ENCODE measurements at regions not wholly inside any gene's neighbourhood (a gene's known extent, or its start where the extent isn't known, plus 50 kb on each side); places are given as distances from the start of the nearest gene placed in this dataset.

DNA sequence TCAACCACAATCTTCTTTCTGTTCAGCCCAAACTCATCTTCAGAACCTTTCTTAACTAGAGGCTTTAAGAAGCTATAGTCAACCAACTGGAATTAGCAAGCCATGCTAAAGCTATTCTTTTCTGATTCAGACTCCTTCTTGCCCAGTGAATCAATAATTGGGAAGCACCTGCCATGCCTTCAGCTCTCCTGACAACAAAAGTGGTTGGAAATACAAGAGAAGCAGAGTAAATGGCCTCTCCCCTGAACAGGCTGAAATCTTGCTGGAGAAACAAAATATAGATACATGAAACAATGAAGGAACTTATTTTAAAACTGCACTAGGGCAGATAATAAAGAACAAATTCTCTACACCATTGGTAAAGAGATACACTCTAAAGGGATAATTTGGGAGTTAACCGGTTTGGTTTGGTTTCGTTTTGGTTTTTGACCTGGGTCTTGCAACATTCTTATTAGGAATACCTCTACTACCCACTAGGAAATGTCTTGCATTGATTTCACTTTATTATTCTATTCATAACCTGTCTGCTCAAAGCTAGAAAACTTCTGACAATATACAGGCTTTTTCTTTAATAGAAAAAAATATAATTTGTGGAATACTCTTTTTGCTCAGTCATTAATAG, 173.6 kb upstream of the DYNLRB2 start:
- Histone ChIP-seq H4K8ac (ENCODE audit: low read length) (no peak overlapping the region), H3K79me1 (replicated peaks; ENCODE audit: low read length, poor library complexity, severe bottlenecking) (no peaks in the 10 kb centered on the region), H3K9ac (ENCODE audit: low read length) (no peak overlapping the region), H3K27me3 (ENCODE audit: control insufficient read depth in 1 of 2, insufficient read depth in 1 of 2, low read length in 2 of 2) (peaks cover 0 to 10% of the 10 kb centered on the region in 2 experiments), H3K4me3 (ENCODE audit: insufficient read depth in 1 of 2, low read depth in 1 of 2, low read length in 2 of 2) (no peak overlapping the region), H2BK120ac (ENCODE audit: low read depth, low read length) (no peak overlapping the region), H2BK15ac (ENCODE audit: low read depth, poor library complexity, severe bottlenecking) (no peak overlapping the region), H3K18ac (ENCODE audit: low read depth in 1 of 2, low read length in 2 of 2) (no peak overlapping the region), H3K23ac (ENCODE audit: low read length in 2 of 2) (no peak overlapping the region), H4K91ac (ENCODE audit: low read length) (no peak overlapping the region), H2AK5ac (ENCODE audit: low read length, severe bottlenecking) (no peak overlapping the region), H2AFZ (ENCODE audit: low read depth, low read length) (no peak overlapping the region), H3K4me2 (ENCODE audit: low read length, poor library complexity, severe bottlenecking) (no peak overlapping the region), H3K9me3 (ENCODE audit: control insufficient read depth, low read length) (no peaks in the 10 kb centered on the region), H3K14ac (ENCODE audit: low read length in 2 of 2) (no peak overlapping the region), H3K4ac (ENCODE audit: low read depth in 1 of 2, low read length in 2 of 2) (no peak overlapping the region), H3K27ac (ENCODE audit: low read length, poor library complexity, severe bottlenecking) (no peak overlapping the region), H2BK12ac (ENCODE audit: low read length in 2 of 2) (no peak overlapping the region), H2BK5ac (ENCODE audit: low read depth, low read length, poor library complexity, severe bottlenecking) (no peak overlapping the region), H3K36me3 (ENCODE audit: control insufficient read depth in 1 of 2, insufficient read depth in 2 of 2, low read depth in 1 of 2, low read length in 2 of 2) (no peaks in the 10 kb centered on the region), H3K4me1 (ENCODE audit: control insufficient read depth, insufficient read depth, low read depth, low read length) (peaks cover 3% of the 10 kb centered on the region)
- 90% methylated on average over 2 of the region's 2 CpGs for WGBS
- no peak for DNase-seq

DNA sequence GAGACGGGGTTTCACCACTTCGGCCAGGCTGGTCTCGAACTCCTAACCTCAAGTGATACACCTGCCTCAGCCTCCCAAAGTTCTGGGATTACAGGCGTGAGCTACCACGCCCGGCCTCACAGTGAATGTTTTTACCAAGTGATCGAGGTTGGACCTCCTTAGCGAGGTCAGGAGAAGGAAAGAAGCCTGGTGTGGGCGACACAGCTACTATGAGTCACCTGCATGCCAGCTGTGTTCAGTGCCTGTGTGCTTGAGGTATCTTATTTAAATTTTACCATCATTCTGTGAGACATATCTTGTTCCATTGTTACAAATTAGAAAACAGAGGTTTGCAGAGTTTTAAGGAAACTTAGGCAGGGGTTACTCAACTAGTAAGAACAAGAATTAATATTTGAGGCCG, 174.8 kb upstream of the DYNLRB2 start:
- peaks cover 3% of the 10 kb centered on the region for H3K4me1 ChIP-seq (ENCODE audit: control insufficient read depth, insufficient read depth, low read depth, low read length)
- H4K8ac ChIP-seq (ENCODE audit: low read length), result no peak overlapping the region
- H3K9me3 ChIP-seq (ENCODE audit: control insufficient read depth, low read length), result no peaks in the 10 kb centered on the region
- no peak overlapping the region for H2BK5ac ChIP-seq (ENCODE audit: low read depth, low read length, poor library complexity, severe bottlenecking)
- no peak overlapping the region for H2AK5ac ChIP-seq (ENCODE audit: low read length, severe bottlenecking)
- H3K36me3 ChIP-seq (ENCODE audit: control insufficient read depth in 1 of 2, insufficient read depth in 2 of 2, low read depth in 1 of 2, low read length in 2 of 2), result no peaks in the 10 kb centered on the region
- no peak overlapping the region for H2BK15ac ChIP-seq (ENCODE audit: low read depth, poor library complexity, severe bottlenecking)
- H2BK120ac ChIP-seq (ENCODE audit: low read depth, low read length), result no peak overlapping the region
- DNase-seq, result no peak
- peaks cover 0 to 16% of the 10 kb centered on the region in 2 experiments for H3K27me3 ChIP-seq (ENCODE audit: control insufficient read depth in 1 of 2, insufficient read depth in 1 of 2, low read length in 2 of 2)
- H3K79me1 ChIP-seq (replicated peaks; ENCODE audit: low read length, poor library complexity, severe bottlenecking), result no peaks in the 10 kb centered on the region
- H3K14ac ChIP-seq (ENCODE audit: low read length in 2 of 2), result no peak overlapping the region
- H3K23ac ChIP-seq (ENCODE audit: low read length in 2 of 2), result no peak overlapping the region
- H3K4ac ChIP-seq (ENCODE audit: low read depth in 1 of 2, low read length in 2 of 2), result no peak overlapping the region
- H4K91ac ChIP-seq (ENCODE audit: low read length), result no peak overlapping the region
- H3K4me3 ChIP-seq (ENCODE audit: insufficient read depth in 1 of 2, low read depth in 1 of 2, low read length in 2 of 2), result no peak overlapping the region
- 91% methylated on average over 8 of the region's 10 CpGs for WGBS
- no peak overlapping the region for H3K18ac ChIP-seq (ENCODE audit: low read depth in 1 of 2, low read length in 2 of 2)
- no peak overlapping the region for H3K9ac ChIP-seq (ENCODE audit: low read length)
- no peak overlapping the region for H3K4me2 ChIP-seq (ENCODE audit: low read length, poor library complexity, severe bottlenecking)
- H3K27ac ChIP-seq (ENCODE audit: low read length, poor library complexity, severe bottlenecking), result no peak overlapping the region
- H2AFZ ChIP-seq (ENCODE audit: low read depth, low read length), result no peak overlapping the region
- H2BK12ac ChIP-seq (ENCODE audit: low read length in 2 of 2), result no peak overlapping the region

DNA sequence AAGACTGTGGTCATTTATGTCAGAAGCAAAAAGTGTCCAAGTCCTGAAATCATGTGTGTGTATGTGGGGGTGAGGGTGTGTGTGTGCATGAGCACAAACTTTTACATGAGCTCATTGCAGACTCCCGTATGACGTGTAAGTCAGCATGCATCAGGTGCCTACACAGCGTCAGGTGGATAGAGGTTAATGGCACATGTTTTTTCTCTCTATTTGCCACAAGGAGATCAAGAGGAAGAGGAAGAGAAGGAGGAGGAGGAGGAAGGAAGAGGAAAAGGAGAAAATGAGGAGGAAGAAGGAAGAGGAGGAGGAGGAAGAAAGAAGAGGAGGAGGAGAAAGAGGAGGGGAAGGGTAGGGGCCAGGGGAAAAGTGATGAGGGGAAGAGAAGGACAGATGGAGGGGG, 178.0 kb upstream of the DYNLRB2 start:
- Histone ChIP-seq H2AK5ac (ENCODE audit: low read length, severe bottlenecking) (no peak overlapping the region), H3K23ac (ENCODE audit: low read length in 2 of 2) (no peak overlapping the region), H3K4ac (ENCODE audit: low read depth in 1 of 2, low read length in 2 of 2) (no peak overlapping the region), H3K36me3 (ENCODE audit: control insufficient read depth in 1 of 2, insufficient read depth in 2 of 2, low read depth in 1 of 2, low read length in 2 of 2) (no peaks in the 10 kb centered on the region), H3K27ac (ENCODE audit: low read length, poor library complexity, severe bottlenecking) (no peak overlapping the region), H3K27me3 (ENCODE audit: control insufficient read depth in 1 of 2, insufficient read depth in 1 of 2, low read length in 2 of 2) (peaks cover 0 to 16% of the 10 kb centered on the region in 2 experiments), H3K79me1 (replicated peaks; ENCODE audit: low read length, poor library complexity, severe bottlenecking) (no peaks in the 10 kb centered on the region), H2BK12ac (ENCODE audit: low read length in 2 of 2) (no peak overlapping the region), H3K4me2 (ENCODE audit: low read length, poor library complexity, severe bottlenecking) (no peak overlapping the region), H3K9ac (ENCODE audit: low read length) (no peak overlapping the region), H3K4me3 (ENCODE audit: insufficient read depth in 1 of 2, low read depth in 1 of 2, low read length in 2 of 2) (no peak overlapping the region), H2BK15ac (ENCODE audit: low read depth, poor library complexity, severe bottlenecking) (no peak overlapping the region), H4K8ac (ENCODE audit: low read length) (no peak overlapping the region), H2BK120ac (ENCODE audit: low read depth, low read length) (no peak overlapping the region), H3K18ac (ENCODE audit: low read depth in 1 of 2, low read length in 2 of 2) (no peak overlapping the region), H3K9me3 (ENCODE audit: control insufficient read depth, low read length) (no peaks in the 10 kb centered on the region), H2BK5ac (ENCODE audit: low read depth, low read length, poor library complexity, severe bottlenecking) (no peak overlapping the region), H3K4me1 (ENCODE audit: control insufficient read depth, insufficient read depth, low read depth, low read length) (peaks cover 3% of the 10 kb centered on the region), H2AFZ (ENCODE audit: low read depth, low read length) (no peak overlapping the region), H4K91ac (ENCODE audit: low read length) (no peak overlapping the region), H3K14ac (ENCODE audit: low read length in 2 of 2) (no peak overlapping the region)
- 94% methylated on average over 3 of the region's 3 CpGs for WGBS
- DNase-seq, result no peak

DNA sequence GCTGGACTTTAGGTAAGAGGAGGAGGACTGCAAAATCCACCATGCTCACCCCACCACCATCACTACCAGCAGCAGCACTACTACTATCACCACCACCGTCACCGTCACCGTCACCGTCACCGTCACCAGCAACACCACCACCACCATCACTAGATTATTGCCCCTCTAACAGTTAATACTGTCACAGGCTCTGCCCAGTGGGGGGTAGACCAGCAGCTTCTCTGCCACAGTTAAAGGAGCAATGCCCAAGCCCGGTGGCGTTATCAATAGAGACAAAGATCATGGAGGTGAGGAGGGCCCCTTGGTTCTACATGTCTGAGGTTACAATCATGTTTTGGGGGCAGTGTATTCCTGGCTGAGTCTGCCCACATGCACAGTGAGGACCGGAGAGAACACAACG, 184.4 kb upstream of the DYNLRB2 start:
- Histone ChIP-seq H3K14ac (ENCODE audit: low read length in 2 of 2) (no peak overlapping the region), H3K4me2 (ENCODE audit: low read length, poor library complexity, severe bottlenecking) (no peak overlapping the region), H3K23ac (ENCODE audit: low read length in 2 of 2) (no peak overlapping the region), H3K36me3 (ENCODE audit: control insufficient read depth in 1 of 2, insufficient read depth in 2 of 2, low read depth in 1 of 2, low read length in 2 of 2) (no peaks in the 10 kb centered on the region), H3K4ac (ENCODE audit: low read depth in 1 of 2, low read length in 2 of 2) (no peak overlapping the region), H4K8ac (ENCODE audit: low read length) (no peak overlapping the region), H2BK15ac (ENCODE audit: low read depth, poor library complexity, severe bottlenecking) (no peak overlapping the region), H3K9me3 (ENCODE audit: control insufficient read depth, low read length) (no peaks in the 10 kb centered on the region), H4K91ac (ENCODE audit: low read length) (no peak overlapping the region), H3K4me3 (ENCODE audit: insufficient read depth in 1 of 2, low read depth in 1 of 2, low read length in 2 of 2) (no peak overlapping the region), H3K27me3 (ENCODE audit: control insufficient read depth in 1 of 2, insufficient read depth in 1 of 2, low read length in 2 of 2) (no peaks in the 10 kb centered on the region), H2BK5ac (ENCODE audit: low read depth, low read length, poor library complexity, severe bottlenecking) (no peak overlapping the region), H2AFZ (ENCODE audit: low read depth, low read length) (no peak overlapping the region), H3K79me1 (replicated peaks; ENCODE audit: low read length, poor library complexity, severe bottlenecking) (no peaks in the 10 kb centered on the region), H3K18ac (ENCODE audit: low read depth in 1 of 2, low read length in 2 of 2) (no peak overlapping the region), H3K27ac (ENCODE audit: low read length, poor library complexity, severe bottlenecking) (no peak overlapping the region), H2AK5ac (ENCODE audit: low read length, severe bottlenecking) (no peak overlapping the region), H3K9ac (ENCODE audit: low read length) (no peak overlapping the region), H2BK12ac (ENCODE audit: low read length in 2 of 2) (no peak overlapping the region), H2BK120ac (ENCODE audit: low read depth, low read length) (no peak overlapping the region), H3K4me1 (ENCODE audit: control insufficient read depth, insufficient read depth, low read depth, low read length) (no peaks in the 10 kb centered on the region)
- DNase-seq, result no peak
- 85% methylated on average over 9 of the region's 9 CpGs for WGBS
